ENCODE measurements at regions not wholly inside any gene's neighbourhood (a gene's known extent, or its start where the extent isn't known, plus 50 kb on each side); places are given as distances from the start of the nearest gene placed in this dataset.

- TF ChIP-seq POLR2AphosphoS5 (IDR thresholded peaks at IDR 0.05; ENCODE audit: low read depth) (no peak), REST (IDR thresholded peaks at IDR 0.05; ENCODE audit: insufficient replicate concordance, low read depth) (no peak), GABPA (IDR thresholded peaks at IDR 0.05; ENCODE audit: low read depth) (no peak)
Measured at GRCh38 chr6:91824331-91824730, 1237.5 kb upstream of the MAP3K7 start.
